ENCODE measurements at regions not wholly inside any gene's neighbourhood (a gene's known extent, or its start where the extent isn't known, plus 50 kb on each side); places are given as distances from the start of the nearest gene placed in this dataset.

- no peak overlapping the region for H3K4me3 Mint-ChIP-seq (ENCODE audit: unreplicated experiment)
- no peak for TF ChIP-seq CTCF (IDR thresholded peaks at IDR 0.05; ENCODE audit: unreplicated experiment)
- H3K27me3 Mint-ChIP-seq (ENCODE audit: insufficient read depth, unreplicated experiment) = no peaks in the 10 kb centered on the region
- no peaks in the 10 kb centered on the region for H3K36me3 Mint-ChIP-seq (ENCODE audit: insufficient read depth, unreplicated experiment)
- no peaks in the 10 kb centered on the region for H3K4me1 Mint-ChIP-seq (ENCODE audit: insufficient read depth, unreplicated experiment)
- CTCF ChIA-PET = no interaction called here
- intact Hi-C loops (cut with micrococcal nuclease) = no loop called here
- H3K27ac Mint-ChIP-seq (ENCODE audit: low read depth, unreplicated experiment) = no peak overlapping the region
- POLR2A ChIA-PET = no interaction called here
- no TSS peak for BruUV-seq (replicated peaks)
- peak; percentile 11 for DNase-seq (ENCODE audit: unreplicated experiment)
- H3K9me3 Mint-ChIP-seq (ENCODE audit: unreplicated experiment) = no peaks in the 10 kb centered on the region
These were observed 790.1 kb downstream of the TLE1 start for GRCh38 chr9:80899208-80899607.

GRCh38 chr9:80893190-80893589 is 796.2 kb downstream of the TLE1 start:
- Mint-ChIP-seq H3K36me3 (ENCODE audit: insufficient read depth, unreplicated experiment) (no peaks in the 10 kb centered on the region), H3K27me3 (ENCODE audit: insufficient read depth, unreplicated experiment) (no peaks in the 10 kb centered on the region), H3K27ac (ENCODE audit: low read depth, unreplicated experiment) (no peak overlapping the region), H3K9me3 (ENCODE audit: unreplicated experiment) (no peaks in the 10 kb centered on the region), H3K4me3 (ENCODE audit: unreplicated experiment) (no peak overlapping the region), H3K4me1 (ENCODE audit: insufficient read depth, unreplicated experiment) (no peaks in the 10 kb centered on the region)
- TF ChIP-seq CTCF (IDR thresholded peaks at IDR 0.05; ENCODE audit: unreplicated experiment) = no peak
- no peak for DNase-seq (ENCODE audit: unreplicated experiment)
- POLR2A ChIA-PET = interaction anchor here (1.2 kb wide), 1 partner anchor 138 kb away, joined by 3 read pairs; no protein-coding TSS in a partner anchor
- CTCF ChIA-PET = no interaction called here
- intact Hi-C loops (cut with micrococcal nuclease) = no loop called here
- BruUV-seq (replicated peaks) = no TSS peak

- no peak for TF ChIP-seq CTCF (IDR thresholded peaks at IDR 0.05; ENCODE audit: unreplicated experiment)
- no peak for DNase-seq (ENCODE audit: unreplicated experiment)
- H3K36me3 Mint-ChIP-seq (ENCODE audit: insufficient read depth, unreplicated experiment) = no peaks in the 10 kb centered on the region
- no TSS peak for BruUV-seq (replicated peaks)
- H3K9me3 Mint-ChIP-seq (ENCODE audit: unreplicated experiment) = no peaks in the 10 kb centered on the region
- intact Hi-C loops (cut with micrococcal nuclease) = no loop called here
- POLR2A ChIA-PET = no interaction called here
- H3K4me3 Mint-ChIP-seq (ENCODE audit: unreplicated experiment) = no peak overlapping the region
- no peaks in the 10 kb centered on the region for H3K4me1 Mint-ChIP-seq (ENCODE audit: insufficient read depth, unreplicated experiment)
- CTCF ChIA-PET = no interaction called here
- no peak overlapping the region for H3K27ac Mint-ChIP-seq (ENCODE audit: low read depth, unreplicated experiment)
- no peaks in the 10 kb centered on the region for H3K27me3 Mint-ChIP-seq (ENCODE audit: insufficient read depth, unreplicated experiment)
These were observed 796.6 kb downstream of the TLE1 start for GRCh38 chr9:80892703-80893102.

GRCh38 chr9:80890124-80890523 is 799.2 kb downstream of the TLE1 start:
- TF ChIP-seq CTCF (IDR thresholded peaks at IDR 0.05; ENCODE audit: unreplicated experiment) = no peak
- no peaks in the 10 kb centered on the region for H3K9me3 Mint-ChIP-seq (ENCODE audit: unreplicated experiment)
- H3K4me3 Mint-ChIP-seq (ENCODE audit: unreplicated experiment) = no peak overlapping the region
- CTCF ChIA-PET = no interaction called here
- no TSS peak for BruUV-seq (replicated peaks)
- H3K4me1 Mint-ChIP-seq (ENCODE audit: insufficient read depth, unreplicated experiment) = no peaks in the 10 kb centered on the region
- no peaks in the 10 kb centered on the region for H3K36me3 Mint-ChIP-seq (ENCODE audit: insufficient read depth, unreplicated experiment)
- DNase-seq (ENCODE audit: unreplicated experiment) = no peak
- H3K27ac Mint-ChIP-seq (ENCODE audit: low read depth, unreplicated experiment) = no peak overlapping the region
- H3K27me3 Mint-ChIP-seq (ENCODE audit: insufficient read depth, unreplicated experiment) = no peaks in the 10 kb centered on the region
- POLR2A ChIA-PET = no interaction called here
- intact Hi-C loops (cut with micrococcal nuclease) = no loop called here

All from MCF 10A (cell line).